COLO829 (cell line): ENCODE measurements at regions not wholly inside any gene's neighbourhood (a gene's known extent, or its start where the extent isn't known, plus 50 kb on each side); places are given as distances from the start of the nearest gene placed in this dataset.
"Not testable (repeated sequence)": the region's sequence is repeated elsewhere in the genome, so short reads cannot be mapped to it uniquely, and the experiment has no call there.

ENCODE experiments used
- DNase-seq: peaks from one replicate; pipeline ENCODE4 v3.0.0; 2012; ENCODE audit warnings: low spot score

DNA sequence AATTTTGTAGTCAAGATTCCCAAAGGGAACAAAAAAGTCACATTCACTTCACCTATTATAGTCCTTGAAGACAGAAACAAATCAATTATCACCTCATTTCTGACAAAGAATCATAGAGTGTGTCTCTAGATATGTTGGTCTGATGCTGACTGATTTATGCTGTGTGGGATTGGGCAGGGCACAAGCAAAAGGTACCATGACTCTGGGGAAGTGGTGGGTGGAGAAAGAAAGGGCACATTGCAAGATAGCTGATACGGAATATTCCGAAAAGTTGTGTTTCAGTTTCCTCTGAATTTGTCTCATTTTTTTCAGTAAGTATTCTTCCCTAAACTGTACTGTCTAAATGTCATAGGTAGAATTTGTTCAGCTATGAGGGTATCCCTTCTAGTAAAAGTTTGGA, 268.0 kb downstream of the MREG start:
- no peak for DNase-seq

- no peak for DNase-seq
These were observed 268.8 kb downstream of the MREG start for GRCh38 chr2:215744514-215744913.

DNA sequence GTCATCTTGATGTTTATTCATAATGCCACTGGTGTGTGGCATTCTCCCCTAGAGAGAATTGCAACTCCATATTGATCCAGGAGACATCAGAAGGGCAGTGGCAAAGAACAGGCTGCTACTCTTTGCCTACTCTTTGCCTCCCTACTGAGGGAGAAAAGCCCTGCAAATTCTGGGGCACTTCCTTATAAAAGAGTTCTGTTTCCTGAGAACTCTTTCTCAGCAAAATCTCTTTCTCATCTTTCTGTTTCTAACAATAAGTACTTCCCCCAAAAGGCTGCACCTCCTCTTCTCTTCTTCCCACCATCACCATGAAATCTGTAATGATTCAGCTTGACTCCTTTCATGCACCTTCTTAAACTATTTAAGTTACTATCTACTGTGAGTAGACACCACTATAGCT, 270.3 kb downstream of the MREG start:
- peak; percentile 32 for DNase-seq

DNA sequence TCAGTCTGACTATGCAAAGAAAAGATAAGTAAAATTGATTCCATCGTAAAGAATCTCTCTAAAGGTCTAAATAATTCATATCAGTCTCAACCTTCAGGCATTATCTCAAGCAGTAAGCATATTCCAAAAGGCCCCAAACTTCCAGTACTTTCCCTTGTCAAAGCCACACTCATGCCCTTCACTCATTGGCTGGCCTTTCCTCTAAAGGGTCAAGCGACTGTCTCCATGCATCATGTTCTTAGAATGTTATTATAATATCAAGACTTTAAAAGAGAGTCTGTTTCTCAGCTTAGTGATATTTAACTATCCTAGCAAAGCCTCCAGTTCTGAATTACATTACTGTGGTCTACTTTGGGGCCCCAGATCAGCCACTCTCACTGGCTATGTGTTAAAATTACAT, 271.3 kb downstream of the MREG start:
- DNase-seq: no peak

DNA sequence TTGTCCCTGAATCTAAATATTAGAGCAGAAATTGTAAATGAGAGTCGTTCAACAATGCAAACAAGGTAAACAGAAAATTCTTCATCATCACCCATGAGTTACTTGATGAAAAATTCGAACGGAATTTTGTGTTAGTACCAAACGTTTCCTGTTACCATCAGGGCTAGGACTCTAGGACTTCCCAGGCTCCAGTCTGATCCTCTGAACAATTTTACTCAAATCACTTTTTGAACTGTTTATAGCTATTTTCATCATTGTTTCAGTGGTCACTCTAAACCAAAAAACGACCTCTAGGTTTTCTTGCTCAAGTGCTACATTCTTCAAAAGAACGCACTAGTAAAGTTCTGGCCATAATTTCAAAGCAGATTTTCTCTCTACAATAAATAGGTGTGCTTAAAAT, 273.3 kb downstream of the MREG start:
- DNase-seq: no peak

- DNase-seq: no peak
These were observed 275.0 kb downstream of the MREG start for GRCh38 chr2:215738351-215738750.

DNA sequence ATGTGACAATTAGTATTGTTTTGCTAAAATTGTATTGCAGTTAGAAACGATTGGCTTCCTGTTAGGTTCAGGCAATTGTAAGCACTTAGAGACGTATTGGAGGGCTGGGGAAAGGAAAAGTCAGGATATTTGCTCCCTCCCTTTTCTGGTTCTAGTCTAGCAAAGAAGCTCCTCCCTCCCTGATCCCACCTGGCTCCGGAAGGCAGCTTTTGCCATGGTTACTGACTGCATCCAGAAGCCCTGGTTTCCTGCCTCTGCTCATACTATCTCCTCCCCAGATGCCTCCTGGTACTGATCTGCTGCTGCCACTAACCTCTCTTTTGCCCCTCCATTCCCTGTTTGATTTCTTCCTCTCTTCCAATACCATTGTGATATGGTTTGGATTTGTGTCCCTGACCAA, 275.9 kb downstream of the MREG start:
- no peak for DNase-seq

DNA sequence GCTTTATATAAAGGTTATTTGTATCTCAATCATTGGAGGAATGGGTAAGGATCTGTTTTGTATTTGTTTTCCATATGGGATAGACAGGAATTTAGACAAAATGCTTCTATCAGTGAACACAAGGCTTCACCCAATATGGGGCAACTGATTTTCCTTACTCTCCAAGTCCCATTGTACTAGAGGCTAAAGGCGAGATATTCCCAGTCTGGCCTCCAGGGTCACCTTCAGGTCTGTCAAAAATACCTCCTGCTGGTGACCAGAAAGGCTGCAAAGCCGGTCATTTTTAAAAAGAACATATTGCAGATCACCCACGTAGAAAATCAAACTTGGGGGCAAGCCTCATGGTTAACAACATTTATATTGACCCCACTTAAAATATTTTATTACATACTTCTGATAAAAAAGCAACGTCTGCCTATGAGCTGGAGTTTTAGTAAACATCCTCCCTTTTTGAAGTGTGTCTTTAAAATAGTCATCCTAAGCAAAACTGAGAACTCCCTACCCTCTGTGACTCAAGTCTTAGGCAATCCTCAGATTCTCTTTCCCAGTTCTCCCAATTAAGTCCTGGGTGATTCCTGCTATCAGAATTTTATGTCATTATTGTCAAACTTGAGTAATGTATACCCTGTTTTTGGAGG, 276.6 kb downstream of the MREG start:
- no peak for DNase-seq

DNA sequence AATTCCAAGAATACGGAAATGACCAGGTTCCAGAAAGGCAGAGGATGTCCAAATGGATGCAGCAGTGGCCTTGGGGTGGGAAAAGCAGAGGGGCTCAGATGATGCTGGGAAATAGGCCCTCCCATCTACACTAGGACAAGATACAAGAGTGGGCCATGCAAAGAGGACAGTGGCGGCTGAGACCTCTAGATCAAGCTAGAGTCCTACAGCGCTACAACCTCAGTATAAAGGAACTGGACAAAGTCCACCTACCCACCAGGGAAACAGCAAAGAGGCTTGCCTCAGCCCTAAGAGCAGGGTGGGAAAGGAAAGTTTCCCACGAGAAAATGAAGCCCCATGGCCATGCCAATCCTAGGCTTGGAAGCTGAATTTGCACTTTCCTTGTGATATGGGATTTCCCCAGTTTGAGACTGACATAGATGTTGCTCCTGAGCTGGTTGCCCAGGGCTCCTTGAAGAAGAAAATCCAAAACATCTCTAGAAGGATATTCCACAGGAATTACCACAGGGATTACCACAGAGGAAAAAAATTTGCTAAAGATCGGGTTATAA, 282.2 kb downstream of the MREG start:
- DNase-seq: no peak

GRCh38 chr2:215729985-215730620, 283.2 kb downstream of the MREG start:
- DNase-seq: no peak

DNA sequence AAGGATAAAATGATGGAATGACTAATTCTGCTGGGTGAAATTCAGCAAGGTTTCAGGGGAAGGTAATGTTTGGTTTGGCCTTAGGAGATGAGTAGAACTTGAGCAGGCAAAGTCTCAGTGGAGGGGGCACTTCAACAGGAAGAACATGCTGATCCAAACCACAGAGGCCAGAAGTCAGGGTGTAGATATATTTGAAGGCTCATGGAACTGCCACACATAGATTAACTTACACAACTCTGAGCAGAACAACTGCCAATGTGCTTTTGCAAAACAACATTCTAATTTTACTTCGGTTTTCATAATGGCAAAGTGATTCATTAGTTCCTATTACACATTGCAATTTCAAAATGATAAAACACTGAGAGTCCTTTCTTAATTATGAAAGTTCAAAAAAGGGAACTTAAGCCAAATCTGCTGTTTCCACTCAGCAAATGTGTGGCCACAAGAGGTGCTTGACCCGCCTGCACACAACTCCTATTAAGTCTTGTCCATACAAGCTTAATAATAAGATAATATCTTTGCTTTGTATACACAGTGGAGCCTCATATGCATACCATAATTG, 284.8 kb downstream of the MREG start:
- DNase-seq: no peak

DNA sequence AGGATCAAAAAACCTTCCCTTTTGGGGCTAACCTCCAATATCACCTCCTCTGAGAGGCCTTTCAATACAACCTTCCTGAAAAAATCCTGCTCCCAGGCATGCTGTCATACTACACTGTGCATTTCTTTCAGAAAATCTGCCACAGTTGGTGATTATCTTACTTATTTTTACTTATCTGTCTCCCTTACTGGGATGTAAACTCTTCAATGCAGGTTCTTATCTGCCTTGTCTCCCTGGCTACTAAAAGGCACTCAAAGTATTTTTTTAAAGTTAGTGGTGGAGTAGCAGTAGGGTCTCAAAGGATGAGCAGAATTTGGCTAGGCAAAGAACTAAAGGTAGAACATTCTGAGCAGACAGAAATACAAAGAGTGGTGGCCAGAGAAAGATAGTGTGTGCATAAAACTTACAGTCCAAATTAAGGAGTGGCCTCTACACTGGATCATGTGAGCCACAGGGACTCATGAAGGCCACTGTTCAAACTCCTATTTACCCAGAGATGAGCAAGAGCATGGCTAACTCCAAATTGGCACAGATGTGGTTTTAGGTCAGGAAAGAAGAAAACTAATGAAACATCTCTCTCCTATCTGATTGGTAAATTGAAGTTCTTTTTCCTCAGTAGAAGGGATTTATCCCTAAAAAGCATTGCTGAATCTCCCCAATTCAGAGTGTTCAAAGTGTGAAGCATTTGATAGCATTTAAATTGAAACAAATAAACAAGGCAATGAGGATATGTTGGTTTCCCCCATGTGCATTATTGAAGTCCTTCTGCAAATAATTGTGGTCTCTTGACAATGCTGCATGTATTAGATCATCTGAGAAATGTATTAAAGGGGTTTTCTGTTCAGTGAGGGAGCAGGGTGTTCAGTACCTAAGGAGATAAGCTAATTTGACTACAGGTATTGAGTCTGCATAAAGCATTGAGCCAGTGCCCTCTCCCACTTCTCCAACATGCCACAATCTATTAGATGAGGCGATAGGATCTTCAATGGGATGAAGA, 285.5 kb downstream of the MREG start:
- no peak for DNase-seq

DNA sequence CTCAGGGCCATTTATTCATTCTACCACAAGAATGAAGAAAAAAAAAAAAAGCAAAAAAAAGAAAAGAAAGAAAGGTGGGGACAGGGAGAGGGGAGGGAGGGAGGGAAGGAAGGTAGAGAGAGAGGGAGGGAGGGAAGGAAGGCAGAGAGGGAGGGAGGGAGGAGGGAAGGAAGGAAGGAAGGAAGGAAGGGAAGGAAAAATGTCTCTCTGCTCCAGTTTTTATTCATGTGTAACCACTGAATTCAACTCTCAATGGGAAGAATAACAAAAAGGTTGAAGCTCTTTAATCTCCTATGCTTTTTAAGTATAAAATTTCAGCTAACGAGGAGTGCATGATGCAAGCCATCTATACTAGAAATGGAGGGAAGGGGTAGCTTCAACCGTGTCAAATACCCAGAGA, 287.3 kb downstream of the MREG start:
- no peak for DNase-seq

- DNase-seq: no peak
These were observed 288.3 kb upstream of the FN1 start for GRCh38 chr2:215724146-215724545.

DNA sequence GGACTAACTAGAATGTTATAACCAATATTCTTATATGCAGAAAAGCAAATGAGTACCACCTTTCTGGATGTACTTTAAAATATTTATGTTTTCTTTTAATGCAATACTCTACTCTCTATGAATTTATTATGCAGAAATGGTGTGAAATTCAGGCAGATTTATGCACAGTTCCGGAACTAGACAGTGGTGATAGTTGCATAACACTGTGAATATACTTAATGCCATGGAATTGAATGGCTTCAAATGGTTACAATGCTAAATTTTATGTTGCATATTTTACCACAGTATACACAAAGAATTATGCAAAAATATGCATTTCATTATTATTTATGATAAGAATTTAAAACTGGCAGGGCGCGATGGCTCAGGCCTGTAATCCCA, 287.8 kb upstream of the FN1 start:
- DNase-seq: no peak

GRCh38 chr2:215722986-215723630, 287.2 kb upstream of the FN1 start:
- DNase-seq: no peak

- no peak for DNase-seq
These were observed 286.3 kb upstream of the FN1 start for GRCh38 chr2:215722125-215722524.

GRCh38 chr2:215721515-215721914, 285.6 kb upstream of the FN1 start:
- not testable (repeated sequence) for DNase-seq

DNA sequence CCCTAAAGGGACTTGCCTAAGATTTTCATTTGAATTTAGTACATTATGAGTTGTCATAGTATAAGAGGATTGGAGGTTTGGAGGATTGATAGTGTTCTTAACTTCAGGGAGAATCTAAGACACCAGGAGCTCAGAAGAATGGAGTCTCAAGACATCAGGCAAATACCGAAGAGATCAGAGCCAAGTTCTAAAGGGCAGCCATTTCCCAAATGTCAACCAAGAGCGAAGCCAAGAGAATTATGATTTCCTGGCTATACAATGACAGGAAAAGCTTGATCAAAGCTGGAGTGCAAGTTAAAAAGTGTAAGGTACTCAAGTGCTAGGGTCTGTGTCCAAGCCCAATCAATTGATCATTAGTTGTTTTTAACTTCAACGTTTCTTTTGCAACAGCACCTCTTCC, 283.0 kb upstream of the FN1 start:
- no peak for DNase-seq

- DNase-seq: no peak
These were observed 282.6 kb upstream of the FN1 start for GRCh38 chr2:215718436-215718835.

GRCh38 chr2:215717501-215718381, 281.9 kb upstream of the FN1 start:
- no peak for DNase-seq
